Fibroblast of the aortic adventitia (primary cell): ENCODE measurements at regions not wholly inside any gene's neighbourhood (a gene's known extent, or its start where the extent isn't known, plus 50 kb on each side); places are given as distances from the start of the nearest gene placed in this dataset.

Experiments used
- DNase-seq: peaks from one replicate; pipeline ENCODE4 v3.0.0-alpha.2; 2010; ENCODE audit warnings: low read depth
- H3K4me3 ChIP-seq: 2 replicates; pipeline ENCODE4 v1.5.1; 2011; ENCODE audit warnings: low read depth, mild to moderate bottlenecking, control low read depth, low read length, moderate library complexity
- TF ChIP-seq, protein P1 (sequence below): IDR thresholded peaks from 2 replicates; pipeline ENCODE4 v1.5.1; 2011; ENCODE audit warnings: mild to moderate bottlenecking, low read length, control low read depth, inconsistent platforms; ENCODE audit not compliant: insufficient read depth

DNA sequence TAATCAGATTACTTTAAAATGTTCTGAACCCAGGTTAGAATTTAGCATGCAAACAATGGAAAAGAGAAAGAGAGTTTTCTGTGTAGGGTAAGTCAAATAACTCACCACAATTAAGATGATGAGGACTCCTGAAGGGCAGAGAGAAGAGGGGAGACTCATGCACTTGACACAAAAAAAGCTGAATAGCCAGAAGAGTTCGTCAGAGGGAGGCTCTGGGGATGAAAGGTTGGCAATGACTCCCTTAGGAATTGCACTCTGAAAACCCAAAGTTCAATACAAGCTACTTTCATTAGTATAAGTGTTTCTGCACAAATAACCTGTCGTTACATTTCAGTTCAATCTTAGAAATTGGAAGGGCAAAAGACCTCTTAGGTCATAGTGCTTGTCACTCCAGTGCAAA, 434.4 kb upstream of the PCDH9 start:
- TF ChIP-seq, protein P1, sequence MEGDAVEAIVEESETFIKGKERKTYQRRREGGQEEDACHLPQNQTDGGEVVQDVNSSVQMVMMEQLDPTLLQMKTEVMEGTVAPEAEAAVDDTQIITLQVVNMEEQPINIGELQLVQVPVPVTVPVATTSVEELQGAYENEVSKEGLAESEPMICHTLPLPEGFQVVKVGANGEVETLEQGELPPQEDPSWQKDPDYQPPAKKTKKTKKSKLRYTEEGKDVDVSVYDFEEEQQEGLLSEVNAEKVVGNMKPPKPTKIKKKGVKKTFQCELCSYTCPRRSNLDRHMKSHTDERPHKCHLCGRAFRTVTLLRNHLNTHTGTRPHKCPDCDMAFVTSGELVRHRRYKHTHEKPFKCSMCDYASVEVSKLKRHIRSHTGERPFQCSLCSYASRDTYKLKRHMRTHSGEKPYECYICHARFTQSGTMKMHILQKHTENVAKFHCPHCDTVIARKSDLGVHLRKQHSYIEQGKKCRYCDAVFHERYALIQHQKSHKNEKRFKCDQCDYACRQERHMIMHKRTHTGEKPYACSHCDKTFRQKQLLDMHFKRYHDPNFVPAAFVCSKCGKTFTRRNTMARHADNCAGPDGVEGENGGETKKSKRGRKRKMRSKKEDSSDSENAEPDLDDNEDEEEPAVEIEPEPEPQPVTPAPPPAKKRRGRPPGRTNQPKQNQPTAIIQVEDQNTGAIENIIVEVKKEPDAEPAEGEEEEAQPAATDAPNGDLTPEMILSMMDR: no peak
- H3K4me3 ChIP-seq: no peak overlapping the region
- no peak for DNase-seq

DNA sequence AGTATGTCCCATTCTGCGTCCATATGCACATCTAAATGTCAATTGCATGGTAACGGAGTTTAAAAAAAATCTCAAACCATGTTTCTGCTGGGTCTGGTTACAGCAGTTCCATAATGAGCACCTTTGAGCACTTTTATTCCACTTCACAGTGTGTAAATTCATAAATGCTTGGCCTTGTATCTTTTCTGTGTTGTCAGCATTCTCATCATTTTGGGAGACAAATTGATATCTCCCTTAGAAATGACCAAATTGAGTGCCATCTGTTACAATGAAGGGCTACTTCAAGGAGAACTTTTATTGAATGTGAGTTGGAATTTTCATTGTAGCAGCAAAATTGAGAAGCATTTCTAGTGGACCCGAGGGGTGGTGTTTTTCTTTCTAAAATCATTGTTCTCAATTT, 432.9 kb upstream of the PCDH9 start:
- TF ChIP-seq, protein P1: no peak
- DNase-seq: no peak
- H3K4me3 ChIP-seq: no peak overlapping the region

- H3K4me3 ChIP-seq: no peak overlapping the region
- TF ChIP-seq, protein P1: no peak
- DNase-seq: no peak
These were observed 422.8 kb upstream of the PCDH9 start for GRCh38 chr13:67652887-67653286.

DNA sequence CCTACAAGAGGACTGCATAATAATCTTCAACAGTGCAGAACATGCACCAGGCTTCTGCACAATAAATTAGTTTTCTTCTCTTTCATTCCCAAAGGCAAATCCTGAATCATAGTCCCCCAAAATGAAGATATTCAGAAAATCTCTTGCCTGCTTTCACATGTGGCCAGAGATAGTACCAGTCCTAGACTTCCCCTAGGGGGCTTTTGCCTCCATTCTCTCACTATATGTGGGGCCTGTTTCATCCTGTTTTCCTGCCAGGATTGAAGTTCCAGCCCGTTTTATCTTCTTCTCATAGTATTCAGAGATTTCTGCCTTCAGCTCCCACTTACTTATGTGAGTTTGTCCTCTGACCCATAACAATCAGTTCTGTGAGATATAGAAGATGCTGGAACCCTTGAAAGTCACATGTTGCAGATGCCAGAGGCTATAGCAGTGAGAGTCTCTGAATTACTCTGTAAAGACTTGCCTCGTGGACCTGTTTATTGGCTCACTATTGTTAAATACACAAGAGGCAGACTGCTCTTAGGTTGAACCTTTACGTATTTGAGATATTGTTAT, 421.9 kb upstream of the PCDH9 start:
- TF ChIP-seq, protein P1: no peak
- DNase-seq: no peak
- no peak overlapping the region for H3K4me3 ChIP-seq

DNA sequence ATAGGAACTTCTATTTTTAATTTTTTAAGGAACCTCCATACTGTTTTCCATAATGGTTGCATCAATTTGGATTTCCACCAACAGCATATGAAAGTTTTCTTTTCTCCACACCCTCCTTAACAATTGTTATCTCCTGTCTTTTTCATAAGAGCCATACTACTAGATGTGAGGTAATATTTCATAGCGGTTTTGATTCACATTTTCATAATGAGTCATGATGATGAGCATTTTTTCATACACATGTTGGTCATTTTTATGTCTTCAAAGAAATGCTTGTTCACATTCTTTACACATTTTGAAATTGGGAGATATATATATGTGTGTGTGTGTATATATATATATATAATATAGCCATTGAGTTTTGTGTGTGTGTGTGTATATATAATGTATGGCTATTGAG, 420.3 kb upstream of the PCDH9 start:
- no peak overlapping the region for H3K4me3 ChIP-seq
- TF ChIP-seq, protein P1: no peak
- DNase-seq: no peak

DNA sequence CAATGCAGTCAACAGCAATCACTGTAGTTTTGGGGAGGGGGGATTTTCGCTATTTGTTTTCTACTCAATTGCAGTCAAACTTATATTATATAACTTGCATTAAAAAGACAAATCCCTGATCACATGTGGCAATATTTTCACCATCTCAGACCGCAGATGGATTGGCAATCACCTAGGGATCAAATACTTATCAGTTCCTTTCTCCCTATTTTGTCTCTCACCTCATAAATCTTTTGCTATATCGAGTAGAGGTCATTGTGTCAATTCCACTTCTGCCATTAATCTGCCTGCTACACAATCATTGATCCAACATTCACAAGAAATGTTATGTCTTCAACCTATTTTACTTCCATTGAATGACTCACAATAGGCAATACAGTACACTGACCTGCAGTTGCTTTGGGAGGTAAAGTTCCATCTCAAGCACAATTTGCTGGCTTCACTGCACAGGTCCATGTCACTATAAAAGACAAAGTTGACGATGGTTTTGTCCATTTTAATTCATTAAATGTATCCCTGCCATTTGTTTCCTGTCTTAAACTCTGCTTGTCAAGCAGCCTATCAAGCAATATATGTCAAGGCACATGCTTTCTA, 415.8 kb upstream of the PCDH9 start:
- DNase-seq: no peak
- TF ChIP-seq, protein P1: no peak
- no peak overlapping the region for H3K4me3 ChIP-seq

GRCh38 chr13:67643516-67644055, 413.4 kb upstream of the PCDH9 start:
- DNase-seq: no peak
- H3K4me3 ChIP-seq: no peak overlapping the region
- TF ChIP-seq, protein P1: no peak
